ENCODE measurements at regions not wholly inside any gene's neighbourhood (a gene's known extent, or its start where the extent isn't known, plus 50 kb on each side); places are given as distances from the start of the nearest gene placed in this dataset.

GRCh38 chr5:97842687-97843086 is 659.6 kb upstream of the RIOK2 start:
- Histone ChIP-seq H3K4me3 (ENCODE audit: low read depth, low read length) (no peak overlapping the region), H3K27ac (ENCODE audit: extremely low read depth, low read depth, low read length) (no peak overlapping the region), H3K9me3 (ENCODE audit: control insufficient read depth, insufficient read depth, low read depth, low read length) (no peaks in the 10 kb centered on the region), H3K36me3 (ENCODE audit: control insufficient read depth in 2 of 2, insufficient read depth in 1 of 2, low read length in 2 of 2) (no peaks in the 10 kb centered on the region), H3K4me1 (ENCODE audit: control insufficient read depth, insufficient read depth, low read length) (peaks cover 7% of the 10 kb centered on the region; the same call in 1 of the 2 replicates)
- CTCF ChIA-PET = no interaction called here
- POLR2A ChIA-PET = no interaction called here
- no peak for TF ChIP-seq ZBTB26 (tag by site-specific recombination; optimal IDR thresholded peaks at IDR 0.05)
- TF ChIP-seq ELK4 (IDR thresholded peaks at IDR 0.05; ENCODE audit: borderline replicate concordance, low read depth, low read length) = no peak
- TF ChIP-seq OVOL3 (tag by site-specific recombination; IDR thresholded peaks at IDR 0.05) = no peak
- TF ChIP-seq ZNF658 (tag by site-specific recombination; IDR thresholded peaks at IDR 0.05) = no peak
- TF ChIP-seq, protein P1, sequence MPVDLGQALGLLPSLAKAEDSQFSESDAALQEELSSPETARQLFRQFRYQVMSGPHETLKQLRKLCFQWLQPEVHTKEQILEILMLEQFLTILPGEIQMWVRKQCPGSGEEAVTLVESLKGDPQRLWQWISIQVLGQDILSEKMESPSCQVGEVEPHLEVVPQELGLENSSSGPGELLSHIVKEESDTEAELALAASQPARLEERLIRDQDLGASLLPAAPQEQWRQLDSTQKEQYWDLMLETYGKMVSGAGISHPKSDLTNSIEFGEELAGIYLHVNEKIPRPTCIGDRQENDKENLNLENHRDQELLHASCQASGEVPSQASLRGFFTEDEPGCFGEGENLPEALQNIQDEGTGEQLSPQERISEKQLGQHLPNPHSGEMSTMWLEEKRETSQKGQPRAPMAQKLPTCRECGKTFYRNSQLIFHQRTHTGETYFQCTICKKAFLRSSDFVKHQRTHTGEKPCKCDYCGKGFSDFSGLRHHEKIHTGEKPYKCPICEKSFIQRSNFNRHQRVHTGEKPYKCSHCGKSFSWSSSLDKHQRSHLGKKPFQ (tag by site-specific recombination; IDR thresholded peaks at IDR 0.05) = no peak
- TF ChIP-seq ZBTB17 (tag by site-specific recombination; IDR thresholded peaks at IDR 0.05) = no peak
- TF ChIP-seq ZNF202 (tag by site-specific recombination; IDR thresholded peaks at IDR 0.05; ENCODE audit: borderline replicate concordance) = no peak
- no peak for TF ChIP-seq ZNF701 (tag by site-specific recombination; IDR thresholded peaks at IDR 0.05)
- TF ChIP-seq ZNF571 (tag by site-specific recombination; IDR thresholded peaks at IDR 0.05) = no peak

- Histone ChIP-seq H3K36me3 (ENCODE audit: control insufficient read depth in 2 of 2, insufficient read depth in 1 of 2, low read length in 2 of 2) (no peaks in the 10 kb centered on the region), H3K4me3 (ENCODE audit: low read depth, low read length) (no peak overlapping the region), H3K4me1 (ENCODE audit: control insufficient read depth, insufficient read depth, low read length) (no peaks in the 10 kb centered on the region), H3K9me3 (ENCODE audit: control insufficient read depth, insufficient read depth, low read depth, low read length) (no peaks in the 10 kb centered on the region), H3K27ac (ENCODE audit: extremely low read depth, low read depth, low read length) (no peak overlapping the region)
- CTCF ChIA-PET = no interaction called here
- POLR2A ChIA-PET = no interaction called here
- TF ChIP-seq PBX3 (CRISPR knock-in tag; IDR thresholded peaks at IDR 0.05) (no peak), ZFHX2 (tag by site-specific recombination; conservative IDR thresholded peaks at IDR 0.05) (no peak), ZNF391 (tag by site-specific recombination; IDR thresholded peaks at IDR 0.05; ENCODE audit: borderline replicate concordance, low read depth) (no peak), ZNF791 (tag by site-specific recombination; IDR thresholded peaks at IDR 0.05) (no peak), KLF8 (tag by site-specific recombination; IDR thresholded peaks at IDR 0.05) (no peak), ZNF223 (tag by site-specific recombination; IDR thresholded peaks at IDR 0.05) (no peak), MEIS1 (CRISPR knock-in tag; IDR thresholded peaks at IDR 0.05; ENCODE audit: borderline replicate concordance) (no peak), ZBTB1 (tag by site-specific recombination; IDR thresholded peaks at IDR 0.05) (no peak), SP3 (tag by site-specific recombination; IDR thresholded peaks at IDR 0.05) (no peak), RBAK (tag by site-specific recombination; IDR thresholded peaks at IDR 0.05) (no peak), TCF7L2 (IDR thresholded peaks at IDR 0.05; ENCODE audit: borderline replicate concordance, low read depth, low read length) (no peak), PATZ1 (tag by site-specific recombination; IDR thresholded peaks at IDR 0.05) (no peak)
- TF ChIP-seq, protein P2, sequence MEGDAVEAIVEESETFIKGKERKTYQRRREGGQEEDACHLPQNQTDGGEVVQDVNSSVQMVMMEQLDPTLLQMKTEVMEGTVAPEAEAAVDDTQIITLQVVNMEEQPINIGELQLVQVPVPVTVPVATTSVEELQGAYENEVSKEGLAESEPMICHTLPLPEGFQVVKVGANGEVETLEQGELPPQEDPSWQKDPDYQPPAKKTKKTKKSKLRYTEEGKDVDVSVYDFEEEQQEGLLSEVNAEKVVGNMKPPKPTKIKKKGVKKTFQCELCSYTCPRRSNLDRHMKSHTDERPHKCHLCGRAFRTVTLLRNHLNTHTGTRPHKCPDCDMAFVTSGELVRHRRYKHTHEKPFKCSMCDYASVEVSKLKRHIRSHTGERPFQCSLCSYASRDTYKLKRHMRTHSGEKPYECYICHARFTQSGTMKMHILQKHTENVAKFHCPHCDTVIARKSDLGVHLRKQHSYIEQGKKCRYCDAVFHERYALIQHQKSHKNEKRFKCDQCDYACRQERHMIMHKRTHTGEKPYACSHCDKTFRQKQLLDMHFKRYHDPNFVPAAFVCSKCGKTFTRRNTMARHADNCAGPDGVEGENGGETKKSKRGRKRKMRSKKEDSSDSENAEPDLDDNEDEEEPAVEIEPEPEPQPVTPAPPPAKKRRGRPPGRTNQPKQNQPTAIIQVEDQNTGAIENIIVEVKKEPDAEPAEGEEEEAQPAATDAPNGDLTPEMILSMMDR (tag by site-specific recombination; IDR thresholded peaks at IDR 0.05) = no peak
- TF ChIP-seq, protein P3, sequence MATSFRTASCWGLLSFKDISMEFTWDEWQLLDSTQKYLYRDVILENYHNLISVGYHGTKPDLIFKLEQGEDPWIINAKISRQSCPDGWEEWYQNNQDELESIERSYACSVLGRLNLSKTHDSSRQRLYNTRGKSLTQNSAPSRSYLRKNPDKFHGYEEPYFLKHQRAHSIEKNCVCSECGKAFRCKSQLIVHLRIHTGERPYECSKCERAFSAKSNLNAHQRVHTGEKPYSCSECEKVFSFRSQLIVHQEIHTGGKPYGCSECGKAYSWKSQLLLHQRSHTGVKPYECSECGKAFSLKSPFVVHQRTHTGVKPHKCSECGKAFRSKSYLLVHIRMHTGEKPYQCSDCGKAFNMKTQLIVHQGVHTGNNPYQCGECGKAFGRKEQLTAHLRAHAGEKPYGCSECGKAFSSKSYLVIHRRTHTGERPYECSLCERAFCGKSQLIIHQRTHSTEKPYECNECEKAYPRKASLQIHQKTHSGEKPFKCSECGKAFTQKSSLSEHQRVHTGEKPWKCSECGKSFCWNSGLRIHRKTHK (tag by site-specific recombination; IDR thresholded peaks at IDR 0.05) = no peak
Measured at GRCh38 chr5:97844797-97845196, 661.8 kb upstream of the RIOK2 start.
